ENCODE measurements at regions not wholly inside any gene's neighbourhood (a gene's known extent, or its start where the extent isn't known, plus 50 kb on each side); places are given as distances from the start of the nearest gene placed in this dataset.

GRCh38 chr21:38712071-38712470, 93.7 kb upstream of the ETS2 start:
- TF ChIP-seq CTCF (IDR thresholded peaks at IDR 0.05) (peak; percentile 46), EZH2 (IDR thresholded peaks at IDR 0.05) (no peak), EZH2phosphoT487 (IDR thresholded peaks at IDR 0.05) (no peak)
